SU-DHL-6 (cell line): ENCODE measurements at regions not wholly inside any gene's neighbourhood (a gene's known extent, or its start where the extent isn't known, plus 50 kb on each side); places are given as distances from the start of the nearest gene placed in this dataset.

Experiments used
- H2AFZ ChIP-seq: fragments of 200-600 bp; sonication (generic); 2 replicates; pipeline ENCODE4 v1.6.1; 2014; ENCODE audit warnings: low read depth, mild to moderate bottlenecking, moderate library complexity, mixed read lengths, antibody characterized with exemption, low read length; ENCODE audit not compliant: severe bottlenecking
- H3F3A ChIP-seq: fragments of 200-600 bp; shearing (Covaris generic); 2 replicates; pipeline ENCODE4 v1.6.0; 2016; ENCODE audit warnings: antibody characterized with exemption, mild to moderate bottlenecking; ENCODE audit not compliant: insufficient read depth
- H3K27ac ChIP-seq: fragments of 200-600 bp; sonication (generic); 2 replicates; pipeline ENCODE4 v1.5.1; 2016; ENCODE audit warnings: low read depth, mild to moderate bottlenecking, low read length, moderate library complexity, mixed read lengths
- H3K27me3 ChIP-seq: fragments of 200-600 bp; sonication (generic), shearing (Covaris generic); 2 replicates; pipeline ENCODE4 v1.6.0; 2014; ENCODE audit warnings: mild to moderate bottlenecking, low read length
- H3K36me3 ChIP-seq: fragments of 200-600 bp; sonication (generic); 2 replicates; pipeline ENCODE4 v1.6.1; 2014; ENCODE audit warnings: mild to moderate bottlenecking, low read length, mixed read lengths
- H3K4me2 ChIP-seq: fragments of 300-600, 200-600 bp; shearing (Covaris generic), sonication (generic); 2 replicates; pipeline ENCODE4 v1.6.0; 2014; ENCODE audit warnings: low read length, low read depth, mild to moderate bottlenecking; ENCODE audit not compliant: poor library complexity, severe bottlenecking
- H3K4me3 ChIP-seq: fragments of 200-600 bp; sonication (generic); 2 replicates; pipeline ENCODE4 v1.5.1; 2014; ENCODE audit warnings: antibody characterized with exemption, low read length, mild to moderate bottlenecking, mixed read lengths; ENCODE audit not compliant: insufficient read depth, poor library complexity, severe bottlenecking
- H3K79me2 ChIP-seq: fragments of 200-600 bp; sonication (generic); 2 replicates; pipeline ENCODE4 v1.6.1; 2014; ENCODE audit warnings: mild to moderate bottlenecking, low read length, moderate library complexity; ENCODE audit not compliant: insufficient read depth
- H3K9ac ChIP-seq: fragments of 200-600 bp; sonication (generic); 2 replicates; pipeline ENCODE4 v1.7.0; 2014; ENCODE audit warnings: mild to moderate bottlenecking, low read length
- H3K9me2 ChIP-seq: fragments of 200-600 bp; sonication (generic); replicated peaks from 2 replicates; pipeline ENCODE4 v1.6.1; 2014; ENCODE audit warnings: low read length; ENCODE audit not compliant: insufficient read depth
- H3K9me3 ChIP-seq: fragments of 200-600 bp; sonication (generic); 2 replicates; pipeline ENCODE4 v1.6.1; 2014; ENCODE audit warnings: low read length, mixed read lengths; ENCODE audit not compliant: insufficient read depth
- H4K20me1 ChIP-seq: fragments of 200-600 bp; sonication (generic); 2 replicates; pipeline ENCODE4 v1.6.1; 2014; ENCODE audit warnings: low read depth, mild to moderate bottlenecking, antibody characterized with exemption, low read length, moderate library complexity, mixed read lengths
- EZH2phosphoT487 ChIP-seq: fragments of 200-600 bp; sonication (generic), shearing (Covaris generic); conservative IDR thresholded peaks from 2 replicates; pipeline ENCODE4 v1.6.1; 2018; ENCODE audit warnings: mild to moderate bottlenecking, antibody characterized with exemption, low read length, moderate library complexity, mixed read lengths
- TF ChIP-seq, protein P1 (sequence below): fragments of 200-600 bp; sonication (generic); IDR thresholded peaks from one replicate; pipeline ENCODE4 v1.5.1; 2017; ENCODE audit warnings: antibody characterized with exemption, mild to moderate bottlenecking, low read length, moderate library complexity; ENCODE audit not compliant: insufficient read depth, poor library complexity, severe bottlenecking

DNA sequence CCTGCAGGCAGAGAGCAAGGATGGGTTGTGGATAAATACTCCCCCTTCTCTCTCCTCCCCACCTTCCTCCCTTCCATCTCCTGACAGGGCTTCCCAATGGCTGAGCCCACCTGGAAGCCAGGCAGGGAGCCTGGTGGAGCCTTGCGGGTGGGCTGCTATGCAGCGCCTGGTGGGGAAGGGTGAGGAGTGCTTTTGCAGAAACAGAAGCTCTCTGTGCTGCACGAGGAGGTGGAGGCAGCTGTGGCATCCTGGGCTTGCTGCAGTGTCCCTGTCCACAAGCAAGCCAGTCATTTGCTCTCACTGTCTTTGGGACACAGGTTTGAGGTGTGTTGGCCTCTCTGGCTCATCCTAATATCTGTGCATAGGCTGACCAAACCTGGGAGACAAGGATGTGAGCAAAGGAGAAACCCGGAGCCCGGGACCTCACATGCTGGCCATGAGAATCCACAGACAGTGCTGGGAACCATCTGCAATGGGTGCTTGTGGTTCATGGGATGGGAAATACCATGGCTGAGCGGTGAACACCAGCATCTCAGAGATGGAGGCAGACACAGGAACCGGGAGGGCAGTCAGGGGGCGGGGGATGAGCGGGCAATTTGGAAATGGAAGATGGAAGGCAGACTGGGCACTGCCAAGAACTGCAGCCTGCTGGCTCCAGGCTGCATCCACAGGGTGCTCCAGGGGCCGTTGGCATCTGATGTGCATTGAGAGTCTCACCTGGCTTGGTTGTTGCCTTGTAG is 364.2 kb downstream of the GLRX3 start:
- no peaks in the 10 kb centered on the region for H3K9me2 ChIP-seq
- no peak overlapping the region for H3K4me3 ChIP-seq
- H3F3A ChIP-seq, result no peaks in the 10 kb centered on the region
- TF ChIP-seq EZH2phosphoT487, result no peak
- TF ChIP-seq, protein P1, sequence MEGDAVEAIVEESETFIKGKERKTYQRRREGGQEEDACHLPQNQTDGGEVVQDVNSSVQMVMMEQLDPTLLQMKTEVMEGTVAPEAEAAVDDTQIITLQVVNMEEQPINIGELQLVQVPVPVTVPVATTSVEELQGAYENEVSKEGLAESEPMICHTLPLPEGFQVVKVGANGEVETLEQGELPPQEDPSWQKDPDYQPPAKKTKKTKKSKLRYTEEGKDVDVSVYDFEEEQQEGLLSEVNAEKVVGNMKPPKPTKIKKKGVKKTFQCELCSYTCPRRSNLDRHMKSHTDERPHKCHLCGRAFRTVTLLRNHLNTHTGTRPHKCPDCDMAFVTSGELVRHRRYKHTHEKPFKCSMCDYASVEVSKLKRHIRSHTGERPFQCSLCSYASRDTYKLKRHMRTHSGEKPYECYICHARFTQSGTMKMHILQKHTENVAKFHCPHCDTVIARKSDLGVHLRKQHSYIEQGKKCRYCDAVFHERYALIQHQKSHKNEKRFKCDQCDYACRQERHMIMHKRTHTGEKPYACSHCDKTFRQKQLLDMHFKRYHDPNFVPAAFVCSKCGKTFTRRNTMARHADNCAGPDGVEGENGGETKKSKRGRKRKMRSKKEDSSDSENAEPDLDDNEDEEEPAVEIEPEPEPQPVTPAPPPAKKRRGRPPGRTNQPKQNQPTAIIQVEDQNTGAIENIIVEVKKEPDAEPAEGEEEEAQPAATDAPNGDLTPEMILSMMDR, result no peak
- no peak overlapping the region for H3K27ac ChIP-seq
- no peaks in the 10 kb centered on the region for H3K36me3 ChIP-seq
- no peak overlapping the region for H3K9ac ChIP-seq
- H3K79me2 ChIP-seq, result no peaks in the 10 kb centered on the region
- H3K27me3 ChIP-seq, result no peaks in the 10 kb centered on the region; the same call in 1 of the 2 replicates
- H2AFZ ChIP-seq, result no peak overlapping the region
- H4K20me1 ChIP-seq, result no peaks in the 10 kb centered on the region
- peaks cover 6% of the 10 kb centered on the region; the same call in 1 of the 2 replicates for H3K9me3 ChIP-seq
- H3K4me2 ChIP-seq, result no peak overlapping the region

DNA sequence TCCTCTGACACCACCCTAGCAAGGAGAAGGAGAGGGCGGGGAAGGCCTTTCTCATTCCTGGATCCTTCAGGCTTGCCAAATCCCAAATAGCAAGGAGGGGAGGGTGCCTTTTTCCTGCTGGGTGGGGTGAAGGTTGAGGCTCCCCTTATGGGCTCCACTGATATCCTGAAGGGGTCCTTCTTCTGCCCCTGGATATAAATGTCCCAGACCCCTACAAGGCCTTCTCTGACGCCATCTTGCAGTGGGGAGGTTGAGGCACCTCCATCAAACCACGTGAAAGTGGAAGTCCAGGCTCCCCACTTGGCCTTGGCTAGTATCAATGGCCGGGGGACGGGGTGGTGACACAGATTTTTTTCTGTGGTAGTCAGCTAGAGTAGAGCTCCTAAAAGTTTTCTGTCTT is 371.3 kb downstream of the GLRX3 start:
- TF ChIP-seq, protein P1, result no peak
- TF ChIP-seq EZH2phosphoT487, result no peak
- Histone ChIP-seq H3K9me3 (peaks cover 6% of the 10 kb centered on the region; the same call in 1 of the 2 replicates), H3F3A (no peaks in the 10 kb centered on the region), H3K4me2 (no peak overlapping the region), H3K36me3 (no peaks in the 10 kb centered on the region), H4K20me1 (no peaks in the 10 kb centered on the region), H3K4me3 (no peak overlapping the region), H3K27me3 (no peaks in the 10 kb centered on the region; the same call in 1 of the 2 replicates), H2AFZ (no peak overlapping the region), H3K9ac (no peak overlapping the region), H3K79me2 (no peaks in the 10 kb centered on the region), H3K27ac (no peak overlapping the region), H3K9me2 (no peaks in the 10 kb centered on the region)

DNA sequence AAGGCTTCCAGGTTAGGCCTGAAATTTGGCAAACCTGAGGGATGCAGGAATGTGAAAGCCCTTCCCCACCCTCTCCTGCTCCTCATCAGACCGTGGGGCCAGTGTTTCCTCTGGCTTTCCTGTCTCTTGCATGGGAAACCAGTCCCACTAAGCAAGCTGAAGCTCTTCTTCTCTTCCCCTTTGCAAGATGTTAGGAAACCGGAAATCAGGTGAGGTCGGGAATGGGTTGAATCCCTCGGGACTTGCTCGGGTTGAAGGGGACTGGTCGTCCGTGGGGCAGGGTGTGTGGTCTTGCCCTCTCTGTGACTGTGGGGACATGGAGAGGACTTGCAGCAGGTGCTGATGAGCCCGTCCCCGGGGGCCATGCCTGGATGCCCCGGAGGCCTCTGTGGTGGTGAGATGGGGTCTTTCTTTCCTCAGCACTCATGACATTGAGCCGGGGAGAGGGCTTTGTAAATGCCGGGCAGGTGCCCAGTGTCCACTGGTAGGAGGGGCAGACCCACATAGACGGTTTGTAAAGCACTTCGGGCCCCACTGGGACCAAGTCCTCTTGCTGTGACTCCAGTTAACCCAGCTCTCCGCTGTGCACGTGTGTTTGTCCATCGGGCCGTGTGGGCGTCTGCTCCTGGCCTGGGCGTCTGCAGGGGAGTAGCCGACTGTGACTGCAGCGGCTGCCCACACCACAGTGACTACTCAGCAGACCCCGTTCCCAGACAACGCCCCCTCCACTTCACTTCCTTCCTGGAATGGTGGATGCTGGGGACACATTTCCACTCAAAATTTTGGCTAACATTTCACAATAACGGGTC is 373.9 kb downstream of the GLRX3 start:
- Histone ChIP-seq H3K9me2 (no peaks in the 10 kb centered on the region), H3K4me3 (no peak overlapping the region), H3K79me2 (no peaks in the 10 kb centered on the region), H4K20me1 (no peaks in the 10 kb centered on the region), H3K27ac (no peak overlapping the region), H2AFZ (no peak overlapping the region), H3K27me3 (no peaks in the 10 kb centered on the region), H3K9me3 (no peaks in the 10 kb centered on the region), H3F3A (no peaks in the 10 kb centered on the region), H3K9ac (no peak overlapping the region), H3K4me2 (no peak overlapping the region), H3K36me3 (no peaks in the 10 kb centered on the region)
- no peak for TF ChIP-seq EZH2phosphoT487
- TF ChIP-seq, protein P1, result no peak
